Peyer's patch (tissue), 4 donors: ENCODE measurements at regions not wholly inside any gene's neighbourhood (a gene's known extent, or its start where the extent isn't known, plus 50 kb on each side); places are given as distances from the start of the nearest gene placed in this dataset.

Experiments used
- POLR2A ChIP-seq, 2 donors: fragments of 450-650 bp; IDR thresholded peaks; one replicate each; pipeline ENCODE4 v1.5.1; 2017; ENCODE audit warnings: antibody characterized with exemption in 2 of 2, mild to moderate bottlenecking in 2 of 2, moderate library complexity in 2 of 2
- TF ChIP-seq, protein P1 (sequence below), 6 experiments: fragments of 450-650 bp in 4 of 6; fragments of 200-600 bp in 2 of 6; sonication (generic) in 1 of 6; IDR thresholded peaks; one replicate each; pipeline ENCODE4 v1.5.1; 2017 to 2019; ENCODE audit warnings: antibody characterized with exemption in 6 of 6, mild to moderate bottlenecking in 3 of 6, moderate library complexity in 1 of 6

- TF ChIP-seq, protein P1, sequence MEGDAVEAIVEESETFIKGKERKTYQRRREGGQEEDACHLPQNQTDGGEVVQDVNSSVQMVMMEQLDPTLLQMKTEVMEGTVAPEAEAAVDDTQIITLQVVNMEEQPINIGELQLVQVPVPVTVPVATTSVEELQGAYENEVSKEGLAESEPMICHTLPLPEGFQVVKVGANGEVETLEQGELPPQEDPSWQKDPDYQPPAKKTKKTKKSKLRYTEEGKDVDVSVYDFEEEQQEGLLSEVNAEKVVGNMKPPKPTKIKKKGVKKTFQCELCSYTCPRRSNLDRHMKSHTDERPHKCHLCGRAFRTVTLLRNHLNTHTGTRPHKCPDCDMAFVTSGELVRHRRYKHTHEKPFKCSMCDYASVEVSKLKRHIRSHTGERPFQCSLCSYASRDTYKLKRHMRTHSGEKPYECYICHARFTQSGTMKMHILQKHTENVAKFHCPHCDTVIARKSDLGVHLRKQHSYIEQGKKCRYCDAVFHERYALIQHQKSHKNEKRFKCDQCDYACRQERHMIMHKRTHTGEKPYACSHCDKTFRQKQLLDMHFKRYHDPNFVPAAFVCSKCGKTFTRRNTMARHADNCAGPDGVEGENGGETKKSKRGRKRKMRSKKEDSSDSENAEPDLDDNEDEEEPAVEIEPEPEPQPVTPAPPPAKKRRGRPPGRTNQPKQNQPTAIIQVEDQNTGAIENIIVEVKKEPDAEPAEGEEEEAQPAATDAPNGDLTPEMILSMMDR (IDR thresholded peaks at IDR 0.05) = no peak
- no peak for TF ChIP-seq POLR2A (IDR thresholded peaks at IDR 0.05)
Observed at GRCh38 chr3:182492536-182492935, 300.8 kb upstream of the ATP11B start.
